BLaER1 treated with 17β-estradiol and CSF1 and Interleukin-3, amounts not matched to agents 10 nM and 100 nM (cell line): ENCODE measurements at regions not wholly inside any gene's neighbourhood (a gene's known extent, or its start where the extent isn't known, plus 50 kb on each side); places are given as distances from the start of the nearest gene placed in this dataset.

Source experiments
- H3K27ac ChIP-seq, 11 experiments: shearing (Covaris generic); formaldehyde crosslinking; 2 replicates each; pipeline ENCODE4 v1.8.1; 2022
- H3K27me3 ChIP-seq, 11 experiments: shearing (Covaris generic); formaldehyde crosslinking; 2 replicates each; pipeline ENCODE4 v1.8.1; 2022
- H3K36me3 ChIP-seq, 11 experiments: shearing (Covaris generic); formaldehyde crosslinking; 2 replicates each; pipeline ENCODE4 v1.8.1; 2022
- H3K4me1 ChIP-seq, 10 experiments: shearing (Covaris generic); formaldehyde crosslinking; 2 replicates each; pipeline ENCODE4 v1.8.1; 2022
- H3K4me2 ChIP-seq, 11 experiments: shearing (Covaris generic); formaldehyde crosslinking; 2 replicates each; pipeline ENCODE4 v1.8.1; 2022
- H3K4me3 ChIP-seq, 10 experiments: shearing (Covaris generic); formaldehyde crosslinking; 2 replicates each; pipeline ENCODE4 v1.8.1; 2022
- H3K9ac ChIP-seq, 11 experiments: shearing (Covaris generic); formaldehyde crosslinking; 2 replicates each; pipeline ENCODE4 v1.8.1; 2022
- H3K9me3 ChIP-seq, 11 experiments: shearing (Covaris generic); formaldehyde crosslinking; replicated peaks in 1 of 11; 2 replicates each; pipeline ENCODE4 v1.8.1; 2022
- H4K20me1 ChIP-seq, 11 experiments: shearing (Covaris generic); formaldehyde crosslinking; 2 replicates each; pipeline ENCODE4 v1.8.1; 2022
- Cebpa-rat ChIP-seq, 11 experiments: shearing (Covaris generic); IDR thresholded peaks; 2 replicates each; pipeline ENCODE4 v1.8.1; 2022

DNA sequence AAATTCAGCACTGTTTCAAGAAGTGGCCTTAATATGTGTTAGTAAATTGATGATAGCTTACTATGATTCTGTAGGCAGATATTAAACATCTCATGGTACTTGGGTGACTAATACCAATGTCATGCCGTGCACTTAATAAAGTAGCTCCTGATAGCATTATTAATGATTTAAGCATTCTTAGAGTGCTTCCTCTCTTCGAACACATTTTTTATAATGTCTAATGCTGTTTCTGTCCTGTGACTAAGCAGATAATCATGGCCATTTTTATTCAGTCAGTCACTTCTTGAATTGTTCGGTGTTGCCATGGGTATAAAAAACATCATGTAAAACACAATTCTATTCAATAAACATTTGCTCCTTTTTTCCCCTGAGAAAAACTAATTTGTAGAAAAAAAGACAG lies 804.6 kb upstream of the ADGRL4 start:
- H3K27ac ChIP-seq, result no peak overlapping the region

DNA sequence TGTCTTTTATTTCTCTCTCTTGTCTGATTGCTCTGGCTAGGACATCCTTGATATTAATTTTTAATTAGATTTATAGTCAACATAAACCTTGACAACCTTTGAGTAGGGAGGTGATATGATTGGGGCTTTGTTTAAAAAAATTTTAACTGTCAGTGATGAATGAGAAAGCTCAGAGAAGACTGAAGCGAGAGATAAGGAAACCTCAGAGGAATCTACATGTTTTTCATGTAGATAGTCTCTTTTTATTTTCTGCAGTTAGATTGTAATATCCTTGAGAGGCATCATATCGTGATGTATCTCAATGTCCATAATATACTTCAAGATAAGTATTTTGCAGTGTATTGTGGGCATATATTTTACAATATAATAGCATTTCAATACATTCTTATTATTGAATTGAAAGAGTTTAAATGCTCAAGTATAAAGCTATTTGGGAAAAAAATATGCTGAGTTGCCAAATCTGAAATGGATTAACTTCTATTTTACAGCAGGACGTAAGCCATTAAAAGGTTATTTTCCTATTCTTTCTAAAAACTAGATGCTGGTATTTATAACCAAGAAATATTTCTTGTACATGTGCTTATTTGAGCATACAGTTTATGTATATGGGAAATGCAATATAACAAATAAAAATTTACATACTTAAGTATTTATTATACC lies 802.4 kb upstream of the ADGRL4 start:
- Histone ChIP-seq H3K9ac (no peak overlapping the region), H3K9me3 (peaks cover 0 to 11% (median 8%) of the 10 kb centered on the region in 11 experiments; a peak in 15 of 22 replicates), H3K36me3 (no peaks in the 10 kb centered on the region), H3K4me3 (no peak overlapping the region), H3K27ac (no peak overlapping the region), H3K4me1 (no peaks in the 10 kb centered on the region), H3K4me2 (no peak overlapping the region), H4K20me1 (no peaks in the 10 kb centered on the region), H3K27me3 (no peaks in the 10 kb centered on the region)
- no peak for TF ChIP-seq Cebpa-rat (IDR thresholded peaks at IDR 0.05)

More for the DNA sequence above, 804.6 kb upstream of the ADGRL4 start:
- H3K4me2 ChIP-seq, result no peak overlapping the region
- no peak overlapping the region for H3K4me3 ChIP-seq
- H3K9me3 ChIP-seq, result peaks cover 0 to 8% (median 6%) of the 10 kb centered on the region in 11 experiments; a peak in 15 of 22 replicates
- no peaks in the 10 kb centered on the region for H3K4me1 ChIP-seq
- H3K36me3 ChIP-seq, result no peaks in the 10 kb centered on the region
- H4K20me1 ChIP-seq, result no peaks in the 10 kb centered on the region
- no peak for TF ChIP-seq Cebpa-rat (IDR thresholded peaks at IDR 0.05)
- H3K27me3 ChIP-seq, result no peaks in the 10 kb centered on the region
- H3K9ac ChIP-seq, result no peak overlapping the region

DNA sequence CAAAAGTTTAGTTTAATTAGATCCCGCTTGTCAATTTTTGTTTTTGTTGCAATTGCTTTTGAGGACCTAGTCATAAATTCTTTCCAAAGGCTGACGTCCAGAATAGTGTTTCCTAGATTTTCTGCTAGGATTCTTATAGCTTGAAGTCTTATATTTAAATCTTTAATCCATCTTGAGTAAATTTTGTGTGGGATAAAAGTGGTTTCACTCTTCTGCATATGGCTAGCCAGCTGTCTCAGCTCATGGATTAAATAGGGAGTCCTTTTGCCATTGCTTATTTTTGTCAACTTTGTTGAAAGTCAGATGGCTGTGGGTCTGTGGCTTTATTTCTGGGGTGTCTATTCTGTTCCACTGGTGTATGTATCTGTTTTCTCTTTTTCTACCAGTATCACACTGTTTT lies 801.3 kb upstream of the ADGRL4 start:
- Histone ChIP-seq H3K9me3 (peaks cover 0 to 11% (median 8%) of the 10 kb centered on the region in 11 experiments; a peak in 15 of 22 replicates), H3K27me3 (no peaks in the 10 kb centered on the region), H3K36me3 (no peaks in the 10 kb centered on the region), H4K20me1 (no peaks in the 10 kb centered on the region), H3K4me1 (no peaks in the 10 kb centered on the region), H3K9ac (no peak overlapping the region), H3K4me2 (no peak overlapping the region), H3K27ac (no peak overlapping the region), H3K4me3 (no peak overlapping the region)
- no peak for TF ChIP-seq Cebpa-rat (IDR thresholded peaks at IDR 0.05)

DNA sequence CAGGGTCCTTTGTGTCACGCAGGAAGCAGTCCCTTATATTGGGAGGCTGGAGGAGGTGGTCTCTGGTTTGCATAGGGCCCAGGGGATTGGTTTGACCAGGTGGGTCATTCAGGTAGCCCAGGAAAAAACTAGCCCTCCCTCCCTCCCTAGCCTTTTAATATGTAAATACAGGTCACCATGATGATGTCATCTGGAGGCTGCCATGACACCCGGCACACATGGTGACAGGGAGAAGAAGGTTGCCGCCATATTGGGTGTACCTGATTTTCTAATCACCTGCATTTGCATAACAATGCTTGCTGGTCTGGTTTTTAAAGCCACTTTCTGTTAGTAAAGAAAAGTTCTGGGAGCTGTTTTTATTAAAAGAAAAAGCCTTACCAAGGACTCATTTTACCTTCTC lies 791.0 kb upstream of the ADGRL4 start:
- H3K4me2 ChIP-seq, result no peak overlapping the region
- peaks cover 0 to 6% (median 0%) of the 10 kb centered on the region in 11 experiments; a peak in 3 of 22 replicates for H3K9me3 ChIP-seq
- H4K20me1 ChIP-seq, result no peaks in the 10 kb centered on the region
- H3K4me3 ChIP-seq, result no peak overlapping the region
- H3K27ac ChIP-seq, result no peak overlapping the region
- H3K27me3 ChIP-seq, result no peaks in the 10 kb centered on the region
- no peak for TF ChIP-seq Cebpa-rat (IDR thresholded peaks at IDR 0.05)
- no peak overlapping the region for H3K9ac ChIP-seq
- no peaks in the 10 kb centered on the region for H3K36me3 ChIP-seq
- no peaks in the 10 kb centered on the region for H3K4me1 ChIP-seq

DNA sequence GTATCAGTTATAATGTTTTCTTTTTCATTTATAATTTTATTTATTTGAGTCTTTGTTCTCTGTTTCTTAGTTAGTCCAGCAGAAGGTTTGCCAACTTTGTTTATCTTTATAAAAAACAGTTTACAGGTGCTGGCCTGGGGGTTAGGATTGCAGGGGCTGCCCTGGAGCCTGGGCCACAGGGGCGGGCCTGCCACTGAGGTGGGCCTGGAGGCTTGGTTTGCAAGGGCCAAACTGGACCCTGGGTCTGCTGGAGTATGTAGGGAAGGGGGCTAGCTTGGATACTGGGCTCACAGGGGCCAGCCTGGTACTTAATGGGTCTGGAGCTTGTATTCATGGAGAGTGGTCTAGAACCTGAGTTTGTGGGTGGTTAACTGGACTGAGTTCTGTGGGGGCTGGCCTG lies 789.9 kb upstream of the ADGRL4 start:
- Histone ChIP-seq H3K36me3 (no peaks in the 10 kb centered on the region), H3K9ac (no peak overlapping the region), H3K9me3 (peaks cover 0 to 6% (median 0%) of the 10 kb centered on the region in 11 experiments; a peak in 3 of 22 replicates), H4K20me1 (no peaks in the 10 kb centered on the region), H3K4me2 (no peak overlapping the region), H3K4me1 (no peaks in the 10 kb centered on the region), H3K27ac (no peak overlapping the region), H3K27me3 (no peaks in the 10 kb centered on the region), H3K4me3 (no peak overlapping the region)
- TF ChIP-seq Cebpa-rat (IDR thresholded peaks at IDR 0.05), result no peak

DNA sequence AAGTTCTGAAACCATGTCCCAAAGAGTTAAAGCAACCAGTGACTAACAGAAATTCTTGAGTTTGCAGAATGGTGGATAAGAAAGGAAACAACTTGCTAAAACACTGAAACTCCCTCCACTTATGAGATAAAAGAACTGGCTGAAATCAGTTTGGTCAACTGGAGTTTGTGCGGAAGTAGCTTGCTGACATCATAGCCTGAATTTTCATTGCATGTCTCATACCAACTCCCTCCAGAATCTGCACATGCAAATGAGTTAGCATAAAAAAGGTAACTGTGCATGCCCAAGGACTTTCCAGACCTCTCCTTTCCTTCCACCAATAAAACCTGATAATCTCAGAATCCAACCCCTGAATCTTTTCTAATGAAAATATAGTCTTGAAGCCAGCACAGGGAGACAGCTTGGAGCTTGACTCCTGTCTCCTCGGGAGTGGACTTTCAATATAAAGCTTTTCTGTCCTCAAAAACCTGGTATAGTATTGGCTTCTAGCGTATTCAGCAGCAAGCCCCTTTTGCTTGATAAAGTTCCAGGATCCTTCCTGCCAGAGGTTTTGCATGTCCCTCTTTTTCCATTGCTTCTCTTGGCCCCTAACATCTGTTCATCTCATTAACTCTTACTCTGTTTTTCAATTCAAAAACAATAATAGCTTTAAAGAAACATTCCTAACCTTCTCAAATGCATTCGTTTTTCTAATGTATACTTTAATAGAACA lies 785.8 kb upstream of the ADGRL4 start:
- Histone ChIP-seq H3K27ac (no peak overlapping the region), H4K20me1 (no peaks in the 10 kb centered on the region), H3K9ac (no peak overlapping the region), H3K4me3 (no peak overlapping the region), H3K36me3 (no peaks in the 10 kb centered on the region), H3K4me2 (no peak overlapping the region), H3K4me1 (no peaks in the 10 kb centered on the region), H3K27me3 (no peaks in the 10 kb centered on the region), H3K9me3 (peaks cover 0 to 6% (median 0%) of the 10 kb centered on the region in 11 experiments; a peak in 3 of 22 replicates)
- no peak for TF ChIP-seq Cebpa-rat (IDR thresholded peaks at IDR 0.05)

DNA sequence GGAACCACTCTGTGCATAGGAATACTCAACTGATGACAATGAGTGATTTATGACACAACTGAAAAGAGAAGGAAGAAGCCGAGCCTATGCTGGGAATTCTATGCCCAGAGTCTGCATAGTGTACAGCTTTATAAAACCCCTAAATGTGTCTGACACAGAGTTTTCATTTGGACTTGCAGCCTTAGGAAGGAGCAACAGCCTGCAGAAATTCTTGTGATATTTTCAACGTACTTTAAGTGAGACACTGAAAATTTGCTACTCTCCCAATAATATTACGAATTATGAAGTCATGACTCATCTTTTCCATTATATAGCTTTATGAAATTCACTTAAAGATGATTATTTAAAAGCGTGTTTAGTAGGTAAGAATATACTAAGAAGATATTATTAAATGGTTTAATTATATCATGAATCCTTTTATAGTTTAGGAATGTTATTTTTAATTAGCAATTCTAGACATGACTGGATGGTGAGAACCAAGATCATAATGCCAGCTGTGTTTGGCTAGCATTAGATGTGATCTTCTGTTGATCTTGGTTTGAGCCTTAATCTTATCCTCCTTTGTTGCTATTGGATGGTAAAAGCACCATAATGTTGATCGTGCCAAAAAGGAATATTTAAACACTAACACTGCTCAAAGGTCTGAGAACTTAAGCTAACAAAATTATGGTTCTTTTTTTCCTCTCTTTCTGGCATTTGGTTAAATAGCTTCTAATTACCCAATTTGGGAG lies 785.1 kb upstream of the ADGRL4 start:
- Histone ChIP-seq H3K4me3 (no peak overlapping the region), H3K4me2 (no peak overlapping the region), H3K27me3 (no peaks in the 10 kb centered on the region), H3K9me3 (peaks cover 0 to 4% (median 0%) of the 10 kb centered on the region in 11 experiments; a peak in 3 of 22 replicates), H3K27ac (no peak overlapping the region), H3K4me1 (no peaks in the 10 kb centered on the region), H4K20me1 (no peaks in the 10 kb centered on the region), H3K36me3 (no peaks in the 10 kb centered on the region), H3K9ac (no peak overlapping the region)
- TF ChIP-seq Cebpa-rat (IDR thresholded peaks at IDR 0.05), result no peak

DNA sequence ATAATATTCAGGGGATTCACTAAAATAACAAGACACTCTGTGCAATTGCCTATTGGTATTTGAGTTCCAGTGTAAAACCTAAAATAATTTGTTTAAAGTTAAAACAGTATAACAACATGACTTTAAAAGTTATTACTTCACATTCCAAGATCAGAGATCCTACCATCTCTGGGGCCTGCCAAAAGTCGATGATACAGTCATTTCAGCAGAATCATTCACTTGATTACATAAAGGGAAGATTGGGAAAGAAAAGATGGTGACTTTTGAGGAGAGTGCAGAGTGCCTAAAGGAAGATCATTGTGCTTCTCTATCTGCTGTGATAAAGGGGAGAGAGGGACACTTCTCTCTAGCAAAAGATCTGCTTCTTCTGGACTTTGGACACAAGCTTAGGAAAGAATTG lies 784.4 kb upstream of the ADGRL4 start:
- Histone ChIP-seq H3K27ac (no peak overlapping the region), H3K4me3 (no peak overlapping the region), H3K36me3 (no peaks in the 10 kb centered on the region), H3K27me3 (no peaks in the 10 kb centered on the region), H3K9ac (no peak overlapping the region), H3K4me1 (no peaks in the 10 kb centered on the region), H3K4me2 (no peak overlapping the region), H4K20me1 (no peaks in the 10 kb centered on the region), H3K9me3 (peaks cover 0 to 4% (median 0%) of the 10 kb centered on the region in 11 experiments; a peak in 2 of 22 replicates)
- TF ChIP-seq Cebpa-rat (IDR thresholded peaks at IDR 0.05), result no peak

DNA sequence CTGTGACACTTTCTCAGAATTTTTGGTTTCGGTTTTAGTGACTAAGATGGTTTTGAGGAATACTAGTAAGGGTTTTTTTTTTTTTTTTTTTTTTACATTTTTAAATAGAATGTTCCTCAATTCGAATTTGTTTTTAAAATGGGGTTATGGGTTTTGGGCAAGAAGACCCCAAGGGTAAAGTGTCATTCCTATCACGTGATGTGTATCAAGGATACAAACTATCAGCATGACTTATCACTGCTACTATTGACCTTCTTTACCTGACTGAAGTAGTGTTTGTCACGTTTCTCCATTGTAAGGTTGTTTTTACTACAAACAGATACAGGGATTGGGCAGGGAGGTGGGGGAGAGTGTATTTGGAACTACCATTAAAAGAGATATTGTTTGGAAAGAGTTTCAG lies 781.1 kb upstream of the ADGRL4 start:
- Histone ChIP-seq H4K20me1 (no peaks in the 10 kb centered on the region), H3K4me3 (no peak overlapping the region), H3K27me3 (no peaks in the 10 kb centered on the region), H3K4me1 (no peaks in the 10 kb centered on the region), H3K9ac (no peak overlapping the region), H3K4me2 (no peak overlapping the region), H3K36me3 (no peaks in the 10 kb centered on the region), H3K27ac (no peak overlapping the region), H3K9me3 (no peaks in the 10 kb centered on the region)
- no peak for TF ChIP-seq Cebpa-rat (IDR thresholded peaks at IDR 0.05)
